HepG2 (cell line): ENCODE measurements at regions not wholly inside any gene's neighbourhood (a gene's known extent, or its start where the extent isn't known, plus 50 kb on each side); places are given as distances from the start of the nearest gene placed in this dataset.

Experiments used
- ARID5B ChIP-seq: IDR thresholded peaks from 2 replicates; pipeline ENCODE4 v1.4.0; 2020; ENCODE audit warnings: mild to moderate bottlenecking, missing genetic modification reagents
- ATRX ChIP-seq: sonication (generic); formaldehyde crosslinking; IDR thresholded peaks from 2 replicates; pipeline ENCODE4 v1.4.0; 2020; ENCODE audit warnings: missing genetic modification reagents, borderline replicate concordance
- CAMTA2 ChIP-seq: sonication (generic); formaldehyde crosslinking; IDR thresholded peaks from 2 replicates; pipeline ENCODE4 v1.4.0; 2020; ENCODE audit warnings: mild to moderate bottlenecking, missing genetic modification reagents, borderline replicate concordance
- CREM ChIP-seq, 2 experiments: sonication (generic) in 1 of 2; formaldehyde crosslinking in 1 of 2; IDR thresholded peaks; 2 replicates each; pipeline versions ENCODE4 v1.4.0 to v1.6.1; 2016 to 2020; ENCODE audit warnings: antibody characterized with exemption in 1 of 2, mild to moderate bottlenecking in 1 of 2, missing genetic modification reagents in 1 of 2
- EP300 ChIP-seq, 3 experiments: sonication (generic) in 1 of 3; formaldehyde crosslinking in 1 of 3; IDR thresholded peaks; 2 replicates each; pipeline versions ENCODE4 v1.5.1 to v1.6.1; 2011 to 2020; ENCODE audit warnings: low read depth in 2 of 3, low read length in 2 of 3, borderline replicate concordance in 1 of 3, improper control_type of control experiment in 1 of 3, mild to moderate bottlenecking in 1 of 3, missing genetic modification reagents in 1 of 3, moderate library complexity in 1 of 3
- GTF3A ChIP-seq: sonication (generic); formaldehyde crosslinking; conservative IDR thresholded peaks from 2 replicates; pipeline ENCODE4 v1.4.0; 2020; ENCODE audit warnings: mild to moderate bottlenecking, missing genetic modification reagents
- KAT7 ChIP-seq: IDR thresholded peaks from 2 replicates; pipeline ENCODE4 v1.6.1; 2018; ENCODE audit warnings: borderline replicate concordance, missing compliant biosample characterization
- MBD4 ChIP-seq: IDR thresholded peaks from 2 replicates; pipeline ENCODE4 v1.6.1; 2012; ENCODE audit warnings: low read length, inconsistent platforms, borderline replicate concordance
- SRY ChIP-seq: sonication (generic); formaldehyde crosslinking; IDR thresholded peaks from 2 replicates; pipeline ENCODE4 v1.8.0; 2022; ENCODE audit warnings: mild to moderate bottlenecking, missing genetic modification reagents
- ZFP36L1 ChIP-seq: sonication (generic); formaldehyde crosslinking; IDR thresholded peaks from 2 replicates; pipeline ENCODE4 v1.8.0; 2022; ENCODE audit warnings: mild to moderate bottlenecking, missing genetic modification reagents, moderate library complexity
- ZNF34 ChIP-seq: sonication (generic); formaldehyde crosslinking; IDR thresholded peaks from 2 replicates; pipeline ENCODE4 v1.4.0; 2020; ENCODE audit warnings: mild to moderate bottlenecking, missing genetic modification reagents, borderline replicate concordance
- ZNF670 ChIP-seq: sonication (generic); formaldehyde crosslinking; IDR thresholded peaks from 2 replicates; pipeline ENCODE4 v1.8.0; 2022; ENCODE audit warnings: mild to moderate bottlenecking, missing genetic modification reagents, borderline replicate concordance
- ZNF800 ChIP-seq: sonication (generic); formaldehyde crosslinking; IDR thresholded peaks from 2 replicates; pipeline ENCODE4 v1.4.0; 2020; ENCODE audit warnings: missing genetic modification reagents
- TF ChIP-seq, protein P1 (sequence below): sonication (generic); formaldehyde crosslinking; IDR thresholded peaks from 2 replicates; pipeline ENCODE4 v1.4.0; 2020; ENCODE audit warnings: missing genetic modification reagents

GRCh38 chr20:40319056-40319455 is 370.0 kb downstream of the MAFB start (continued):
- TF ChIP-seq, protein P1, sequence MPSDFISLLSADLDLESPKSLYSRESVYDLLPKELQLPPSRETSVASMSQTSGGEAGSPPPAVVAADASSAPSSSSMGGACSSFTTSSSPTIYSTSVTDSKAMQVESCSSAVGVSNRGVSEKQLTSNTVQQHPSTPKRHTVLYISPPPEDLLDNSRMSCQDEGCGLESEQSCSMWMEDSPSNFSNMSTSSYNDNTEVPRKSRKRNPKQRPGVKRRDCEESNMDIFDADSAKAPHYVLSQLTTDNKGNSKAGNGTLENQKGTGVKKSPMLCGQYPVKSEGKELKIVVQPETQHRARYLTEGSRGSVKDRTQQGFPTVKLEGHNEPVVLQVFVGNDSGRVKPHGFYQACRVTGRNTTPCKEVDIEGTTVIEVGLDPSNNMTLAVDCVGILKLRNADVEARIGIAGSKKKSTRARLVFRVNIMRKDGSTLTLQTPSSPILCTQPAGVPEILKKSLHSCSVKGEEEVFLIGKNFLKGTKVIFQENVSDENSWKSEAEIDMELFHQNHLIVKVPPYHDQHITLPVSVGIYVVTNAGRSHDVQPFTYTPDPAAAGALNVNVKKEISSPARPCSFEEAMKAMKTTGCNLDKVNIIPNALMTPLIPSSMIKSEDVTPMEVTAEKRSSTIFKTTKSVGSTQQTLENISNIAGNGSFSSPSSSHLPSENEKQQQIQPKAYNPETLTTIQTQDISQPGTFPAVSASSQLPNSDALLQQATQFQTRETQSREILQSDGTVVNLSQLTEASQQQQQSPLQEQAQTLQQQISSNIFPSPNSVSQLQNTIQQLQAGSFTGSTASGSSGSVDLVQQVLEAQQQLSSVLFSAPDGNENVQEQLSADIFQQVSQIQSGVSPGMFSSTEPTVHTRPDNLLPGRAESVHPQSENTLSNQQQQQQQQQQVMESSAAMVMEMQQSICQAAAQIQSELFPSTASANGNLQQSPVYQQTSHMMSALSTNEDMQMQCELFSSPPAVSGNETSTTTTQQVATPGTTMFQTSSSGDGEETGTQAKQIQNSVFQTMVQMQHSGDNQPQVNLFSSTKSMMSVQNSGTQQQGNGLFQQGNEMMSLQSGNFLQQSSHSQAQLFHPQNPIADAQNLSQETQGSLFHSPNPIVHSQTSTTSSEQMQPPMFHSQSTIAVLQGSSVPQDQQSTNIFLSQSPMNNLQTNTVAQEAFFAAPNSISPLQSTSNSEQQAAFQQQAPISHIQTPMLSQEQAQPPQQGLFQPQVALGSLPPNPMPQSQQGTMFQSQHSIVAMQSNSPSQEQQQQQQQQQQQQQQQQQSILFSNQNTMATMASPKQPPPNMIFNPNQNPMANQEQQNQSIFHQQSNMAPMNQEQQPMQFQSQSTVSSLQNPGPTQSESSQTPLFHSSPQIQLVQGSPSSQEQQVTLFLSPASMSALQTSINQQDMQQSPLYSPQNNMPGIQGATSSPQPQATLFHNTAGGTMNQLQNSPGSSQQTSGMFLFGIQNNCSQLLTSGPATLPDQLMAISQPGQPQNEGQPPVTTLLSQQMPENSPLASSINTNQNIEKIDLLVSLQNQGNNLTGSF: no peak
- TF ChIP-seq ZNF34 (CRISPR knock-in tag): no peak
- TF ChIP-seq CREM (IDR thresholded peaks at IDR 0.05): no peak
- no peak for TF ChIP-seq CREM (CRISPR knock-in tag; IDR thresholded peaks at IDR 0.05)
- TF ChIP-seq SRY (CRISPR knock-in tag): no peak
- no peak for TF ChIP-seq GTF3A (CRISPR knock-in tag)
- TF ChIP-seq ZFP36L1 (CRISPR knock-in tag): no peak
- TF ChIP-seq ATRX (CRISPR knock-in tag): no peak
- no peak for TF ChIP-seq MBD4
- TF ChIP-seq ZNF670 (CRISPR knock-in tag): no peak
- no peak for TF ChIP-seq ARID5B (CRISPR knock-in tag)
- no peak for TF ChIP-seq EP300 (IDR thresholded peaks at IDR 0.05; ENCODE audit: low read depth in 2 of 2, low read length in 2 of 2)
- TF ChIP-seq EP300 (CRISPR knock-in tag; IDR thresholded peaks at IDR 0.05; ENCODE audit: borderline replicate concordance): no peak
- TF ChIP-seq KAT7: no peak
- TF ChIP-seq ZNF800: no peak
- no peak for TF ChIP-seq CAMTA2
